Astrocyte (in vitro differentiated cells and primary cell): ENCODE measurements at regions not wholly inside any gene's neighbourhood (a gene's known extent, or its start where the extent isn't known, plus 50 kb on each side); places are given as distances from the start of the nearest gene placed in this dataset.

ENCODE experiments used
- EZH2 ChIP-seq: IDR thresholded peaks from 2 replicates; pipeline ENCODE4 v1.6.1; 2012; ENCODE audit warnings: mild to moderate bottlenecking, low read length, inconsistent platforms; ENCODE audit not compliant: insufficient read depth
- TF ChIP-seq, protein P1 (sequence below): IDR thresholded peaks from 2 replicates; pipeline ENCODE4 v1.5.1; 2011; ENCODE audit warnings: low read depth, mild to moderate bottlenecking, inconsistent platforms, low read length, moderate library complexity; ENCODE audit not compliant: insufficient read depth

DNA sequence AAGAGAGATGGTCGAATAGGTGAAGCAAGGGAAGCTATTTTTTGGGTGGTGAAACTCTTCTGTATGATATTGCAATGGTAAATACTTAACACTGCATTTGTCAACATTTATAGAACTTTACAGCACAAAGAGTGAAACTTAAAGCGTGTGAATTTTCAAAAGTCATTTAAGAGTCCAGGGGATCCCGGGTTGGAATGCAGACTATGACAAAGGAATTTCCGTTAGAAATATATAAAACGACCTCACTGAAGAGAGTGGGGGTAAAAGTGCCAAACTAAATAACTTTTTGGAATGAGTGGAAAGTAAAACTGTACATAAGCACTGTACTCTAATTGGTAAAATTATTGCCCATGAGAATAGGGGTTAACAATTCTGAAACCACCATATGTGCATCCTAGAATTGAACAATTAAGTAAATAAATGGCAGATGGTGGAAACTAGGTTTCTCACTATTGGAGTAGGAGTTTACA lies 191.0 kb upstream of the FN1 start:
- TF ChIP-seq, protein P1, sequence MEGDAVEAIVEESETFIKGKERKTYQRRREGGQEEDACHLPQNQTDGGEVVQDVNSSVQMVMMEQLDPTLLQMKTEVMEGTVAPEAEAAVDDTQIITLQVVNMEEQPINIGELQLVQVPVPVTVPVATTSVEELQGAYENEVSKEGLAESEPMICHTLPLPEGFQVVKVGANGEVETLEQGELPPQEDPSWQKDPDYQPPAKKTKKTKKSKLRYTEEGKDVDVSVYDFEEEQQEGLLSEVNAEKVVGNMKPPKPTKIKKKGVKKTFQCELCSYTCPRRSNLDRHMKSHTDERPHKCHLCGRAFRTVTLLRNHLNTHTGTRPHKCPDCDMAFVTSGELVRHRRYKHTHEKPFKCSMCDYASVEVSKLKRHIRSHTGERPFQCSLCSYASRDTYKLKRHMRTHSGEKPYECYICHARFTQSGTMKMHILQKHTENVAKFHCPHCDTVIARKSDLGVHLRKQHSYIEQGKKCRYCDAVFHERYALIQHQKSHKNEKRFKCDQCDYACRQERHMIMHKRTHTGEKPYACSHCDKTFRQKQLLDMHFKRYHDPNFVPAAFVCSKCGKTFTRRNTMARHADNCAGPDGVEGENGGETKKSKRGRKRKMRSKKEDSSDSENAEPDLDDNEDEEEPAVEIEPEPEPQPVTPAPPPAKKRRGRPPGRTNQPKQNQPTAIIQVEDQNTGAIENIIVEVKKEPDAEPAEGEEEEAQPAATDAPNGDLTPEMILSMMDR = no peak
- TF ChIP-seq EZH2 = no peak
